Fibroblast of mammary gland (primary cell): ENCODE measurements at regions not wholly inside any gene's neighbourhood (a gene's known extent, or its start where the extent isn't known, plus 50 kb on each side); places are given as distances from the start of the nearest gene placed in this dataset.
"Not testable (repeated sequence)": the region's sequence is repeated elsewhere in the genome, so short reads cannot be mapped to it uniquely, and the experiment has no call there.

Experiments used
- DNase-seq: peaks from one replicate; pipeline ENCODE4 v3.0.0-alpha.2; 2010; ENCODE audit warnings: low read depth
- H3K4me3 ChIP-seq: 2 replicates; pipeline ENCODE4 v1.5.1; 2011; ENCODE audit warnings: low read depth, mild to moderate bottlenecking, low read length, moderate library complexity; ENCODE audit not compliant: control insufficient read depth
- CTCF ChIP-seq: conservative IDR thresholded peaks from 2 replicates; pipeline ENCODE4 v1.5.1; 2011; ENCODE audit warnings: low read depth, low read length, inconsistent platforms; ENCODE audit not compliant: control insufficient read depth, insufficient read depth

GRCh38 chr7:81162234-81162633 lies 243.4 kb upstream of the SEMA3C start:
- TF ChIP-seq CTCF, result no peak
- no peak overlapping the region for H3K4me3 ChIP-seq
- DNase-seq, result no peak

DNA sequence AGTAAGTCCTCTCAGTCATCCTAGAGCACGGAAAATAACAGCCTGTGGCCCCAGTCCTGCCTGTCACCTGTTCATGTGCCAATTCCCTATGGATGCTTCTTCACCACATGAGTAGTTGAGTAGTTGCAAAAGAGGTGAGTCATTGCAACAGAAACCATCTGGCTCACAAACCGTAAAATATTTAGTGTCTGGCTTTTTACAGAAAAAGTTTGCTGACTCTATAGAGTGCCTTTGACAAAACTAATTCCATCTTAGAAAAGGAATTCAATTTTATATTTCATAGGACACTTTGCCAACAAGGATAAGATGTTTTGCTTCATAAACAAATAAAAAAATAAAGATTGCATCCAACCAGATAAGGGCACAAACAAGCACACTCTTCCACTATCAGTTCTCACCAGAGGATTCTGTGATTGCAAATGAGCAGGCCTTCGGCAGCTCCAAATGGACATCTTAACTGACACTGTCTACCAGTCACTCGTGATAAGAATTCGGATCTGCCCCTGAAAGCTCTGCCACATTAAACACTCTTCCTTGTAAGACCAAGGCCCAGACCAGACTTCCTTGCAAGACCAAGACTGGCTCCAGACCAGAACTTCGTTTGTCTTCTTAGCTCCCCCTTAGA lies 242.7 kb upstream of the SEMA3C start:
- no peak for TF ChIP-seq CTCF
- H3K4me3 ChIP-seq, result no peak overlapping the region
- DNase-seq, result peak; percentile 98

DNA sequence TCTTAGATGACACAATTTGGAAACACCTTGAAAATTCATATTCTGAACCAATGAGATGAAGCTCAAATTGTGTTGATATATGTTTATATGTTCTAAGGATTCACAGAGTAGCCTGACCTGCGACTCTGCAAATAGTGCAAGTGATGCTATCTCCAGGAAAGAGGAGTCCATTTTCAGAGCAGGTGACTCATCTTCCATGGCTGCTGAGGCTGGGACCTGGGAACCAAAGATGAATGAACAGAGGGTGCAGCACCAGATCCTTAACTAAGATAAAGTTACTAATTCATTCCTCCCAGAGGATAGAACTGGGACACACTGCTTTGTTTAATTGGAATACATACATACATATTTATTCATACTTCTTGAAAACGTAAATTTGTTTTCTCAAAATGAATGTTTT lies 240.6 kb upstream of the SEMA3C start:
- no peak overlapping the region for H3K4me3 ChIP-seq
- DNase-seq, result peak; percentile 25
- TF ChIP-seq CTCF, result no peak

DNA sequence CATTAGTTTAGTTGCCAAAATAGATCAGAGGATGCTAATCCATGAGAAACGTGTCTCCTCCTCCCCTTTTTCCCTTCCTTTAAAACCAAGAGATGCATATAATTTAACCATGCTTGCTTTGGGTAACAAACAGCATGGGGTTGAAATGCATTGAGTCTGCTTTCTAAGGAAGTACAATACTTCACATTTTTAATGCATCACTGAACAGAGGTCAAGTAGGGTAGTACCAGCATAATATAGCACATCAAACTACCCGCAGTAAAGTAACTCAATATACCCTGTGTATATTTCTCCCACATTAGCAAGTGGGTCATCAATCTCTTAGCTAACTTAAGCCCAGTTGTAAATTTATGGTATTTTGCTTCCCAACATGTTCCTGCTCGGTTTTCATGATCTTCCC lies 239.3 kb upstream of the SEMA3C start:
- no peak for DNase-seq
- no peak for TF ChIP-seq CTCF
- H3K4me3 ChIP-seq, result no peak overlapping the region

DNA sequence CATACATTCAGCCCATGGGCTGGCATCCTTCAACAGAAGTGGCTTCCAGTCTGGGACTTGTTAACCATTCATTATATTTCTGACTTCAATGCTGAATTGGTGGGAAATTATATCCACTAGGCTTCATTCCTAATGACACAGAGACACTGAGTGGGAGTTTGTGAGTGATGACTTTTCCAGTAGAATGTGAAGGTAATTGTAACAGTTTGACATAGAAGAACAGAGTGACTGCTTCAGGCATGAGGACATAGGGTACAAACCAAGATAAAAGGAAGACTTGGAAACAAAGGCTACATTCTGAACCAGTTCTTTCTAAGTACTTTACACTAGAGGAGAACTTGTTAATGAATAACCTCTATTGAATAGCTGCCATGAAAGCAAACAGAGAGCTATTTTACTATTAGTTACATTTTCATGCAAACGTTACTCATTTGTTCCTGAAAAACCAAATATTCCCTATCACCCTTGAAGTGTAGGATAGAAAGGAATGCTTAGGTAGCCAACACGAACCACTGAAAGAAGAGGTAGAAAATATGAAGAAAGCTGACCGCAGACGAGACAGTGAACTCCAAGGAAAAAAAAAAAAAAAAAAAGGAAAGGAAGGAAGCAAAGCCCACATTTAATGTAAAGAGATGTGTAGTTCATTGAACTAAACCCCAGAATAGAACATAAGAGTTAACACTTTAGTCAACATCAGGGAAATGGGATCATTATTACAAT lies 237.0 kb upstream of the SEMA3C start:
- peak; percentile 5 for DNase-seq
- TF ChIP-seq CTCF, result no peak
- H3K4me3 ChIP-seq, result no peak overlapping the region

DNA sequence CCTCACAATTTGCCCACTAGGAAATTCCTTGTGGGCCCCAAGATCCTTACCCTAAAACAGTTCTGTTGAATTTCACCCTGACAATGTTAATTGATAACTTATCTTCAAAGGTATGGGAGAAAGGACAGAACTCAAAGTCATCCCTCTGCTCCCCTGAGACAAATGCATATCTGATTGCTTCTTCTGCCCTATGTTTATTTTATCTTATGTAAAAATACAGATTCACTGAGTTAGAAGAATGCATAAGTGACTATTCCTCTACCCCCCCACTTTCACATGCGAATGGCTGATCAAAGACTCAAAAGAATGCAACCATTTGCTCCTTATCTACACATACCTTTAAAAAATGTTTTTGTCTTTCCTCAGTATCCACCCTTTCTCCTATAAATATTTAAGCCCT lies 235.7 kb upstream of the SEMA3C start:
- H3K4me3 ChIP-seq, result no peak overlapping the region
- TF ChIP-seq CTCF, result no peak
- DNase-seq, result no peak

- not testable (repeated sequence) for H3K4me3 ChIP-seq, DNase-seq
These were observed 234.1 kb upstream of the SEMA3C start for GRCh38 chr7:81152925-81153324.
